Jurkat, Clone E6-1 (cell line): ENCODE measurements at regions not wholly inside any gene's neighbourhood (a gene's known extent, or its start where the extent isn't known, plus 50 kb on each side); places are given as distances from the start of the nearest gene placed in this dataset.
A peak's percentile ranks its signal among the peaks of the same experiment; 100 is the strongest.

Experiments used
- DNase-seq: peaks from one replicate; pipeline ENCODE4 v3.0.0-alpha.2; 2011; ENCODE audit warnings: low read depth, low spot score
- H3K4me3 ChIP-seq: 2 replicates; pipeline ENCODE4 v1.5.1; 2011; ENCODE audit warnings: mild to moderate bottlenecking, low read length, control low read depth, moderate library complexity

DNA sequence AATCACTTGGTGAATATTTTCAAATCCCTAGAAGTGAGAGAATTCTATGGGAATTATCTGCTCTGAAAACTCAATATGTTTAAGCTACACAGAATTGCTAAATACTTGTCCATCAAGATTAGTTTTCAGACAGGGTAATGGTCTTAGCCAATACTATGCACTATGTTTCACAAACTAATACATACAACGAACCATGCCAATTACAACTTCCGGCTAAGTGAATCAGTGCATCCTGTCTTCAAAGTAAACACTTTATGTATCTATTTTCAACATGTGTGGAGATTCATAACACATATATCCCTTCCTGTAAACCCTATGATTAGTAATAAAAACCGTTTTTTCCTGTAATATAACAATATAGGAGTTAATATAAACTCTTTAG is 181.5 kb downstream of the POSTN start:
- DNase-seq = no peak
- no peak overlapping the region for H3K4me3 ChIP-seq

DNA sequence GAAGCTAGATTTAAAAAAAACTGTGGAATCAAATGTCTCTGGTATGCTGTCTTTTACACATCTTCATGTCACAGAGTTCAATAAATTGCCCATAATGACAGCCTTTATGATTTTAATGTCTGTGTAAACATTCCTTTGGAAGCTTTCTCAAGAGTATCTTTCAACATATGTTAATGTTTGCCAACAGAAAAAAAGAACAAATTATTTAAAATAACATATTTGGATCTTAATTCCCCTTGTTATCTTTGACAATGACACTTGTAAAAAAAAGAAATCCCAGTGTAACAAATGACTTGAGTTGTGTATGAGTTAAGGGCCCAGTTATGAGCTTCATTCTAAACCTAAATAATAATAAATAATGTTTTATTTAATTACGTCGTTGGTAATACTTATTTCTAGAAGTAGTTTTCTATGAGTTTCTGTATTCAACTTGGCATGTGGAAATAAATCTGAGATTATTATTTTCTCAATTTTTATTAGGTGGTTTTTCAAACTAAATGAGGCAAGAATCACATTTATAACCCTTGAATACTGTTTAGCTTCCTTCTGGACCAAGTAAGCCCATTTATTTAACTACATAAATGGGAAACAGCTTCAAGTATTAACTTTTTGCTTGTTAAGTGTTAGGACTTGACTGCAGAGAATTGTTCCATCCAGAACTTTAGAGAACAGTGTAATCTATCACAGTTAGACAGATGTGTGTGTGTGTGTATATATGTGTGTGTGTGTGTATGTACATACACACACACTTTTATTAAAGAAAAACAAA is 182.1 kb downstream of the POSTN start:
- DNase-seq = no peak
- H3K4me3 ChIP-seq = no peak overlapping the region

DNA sequence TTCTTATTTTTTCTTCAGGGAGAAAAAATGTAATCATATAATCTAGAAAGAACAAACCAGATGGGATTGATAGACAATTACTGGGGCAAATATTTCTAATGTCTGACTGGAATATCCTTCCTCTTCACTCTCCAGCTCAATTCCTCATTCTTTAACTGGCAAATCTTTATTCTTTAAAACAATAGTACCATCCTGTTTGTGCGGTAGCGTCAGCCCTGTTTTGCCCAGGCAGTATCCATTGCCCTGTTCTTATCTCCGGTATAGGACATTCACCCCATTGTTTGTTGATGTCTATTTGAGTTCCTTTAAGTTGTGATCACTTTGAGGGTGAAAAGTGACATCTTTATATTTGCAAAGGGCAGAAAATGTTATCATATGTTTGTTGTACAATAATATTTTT is 185.4 kb downstream of the POSTN start:
- DNase-seq = no peak
- H3K4me3 ChIP-seq = no peak overlapping the region

- DNase-seq = no peak
- H3K4me3 ChIP-seq = no peak overlapping the region
These were observed 186.2 kb downstream of the POSTN start for GRCh38 chr13:37412241-37412921.

GRCh38 chr13:37410316-37410715 is 188.3 kb downstream of the POSTN start:
- DNase-seq = no peak
- H3K4me3 ChIP-seq = no peak overlapping the region

DNA sequence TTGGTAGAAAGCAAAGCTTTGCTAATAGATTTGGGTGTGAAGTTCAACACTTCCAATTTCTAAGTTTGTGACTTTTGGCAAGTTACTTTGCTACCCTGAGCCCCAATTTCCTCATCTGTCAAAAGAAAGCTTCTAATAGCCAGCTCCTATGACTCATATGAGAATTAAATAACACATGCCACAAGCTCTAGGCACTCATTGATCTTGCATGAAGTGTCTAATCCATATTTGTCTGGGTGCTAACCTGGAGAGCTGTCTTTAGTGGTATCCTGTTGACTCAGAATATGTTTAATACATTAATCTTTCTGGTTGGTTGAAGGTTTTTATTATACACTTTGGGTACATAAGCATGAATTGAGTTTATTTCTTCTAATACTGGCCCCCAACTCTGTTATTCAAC is 188.8 kb downstream of the POSTN start:
- no peak overlapping the region for H3K4me3 ChIP-seq
- DNase-seq = no peak

DNA sequence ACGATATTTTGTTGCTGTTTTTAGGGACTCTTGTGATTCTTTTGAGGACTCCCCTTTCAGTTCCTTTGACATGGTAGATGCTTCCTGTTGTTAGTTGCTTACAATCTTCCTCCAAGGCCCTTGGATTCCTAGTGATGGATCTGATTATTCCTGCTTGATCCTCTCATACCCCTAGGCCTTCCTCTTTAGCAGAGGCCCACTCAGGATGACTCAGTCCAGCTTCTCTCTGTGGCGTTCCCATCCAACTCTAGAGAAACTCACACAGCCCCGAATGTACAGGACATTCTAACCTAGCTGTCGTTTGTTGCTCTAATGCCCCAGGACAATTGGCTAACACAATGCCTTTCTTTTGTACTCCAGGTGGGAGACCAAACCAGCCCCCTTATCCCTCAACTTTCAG is 191.4 kb downstream of the POSTN start:
- DNase-seq = no peak

GRCh38 chr13:37406031-37406430 is 192.5 kb downstream of the POSTN start:
- no peak overlapping the region for H3K4me3 ChIP-seq
- peak; percentile 3 for DNase-seq

More for the DNA sequence above, 191.4 kb downstream of the POSTN start:
- H3K4me3 ChIP-seq = no peak overlapping the region

DNA sequence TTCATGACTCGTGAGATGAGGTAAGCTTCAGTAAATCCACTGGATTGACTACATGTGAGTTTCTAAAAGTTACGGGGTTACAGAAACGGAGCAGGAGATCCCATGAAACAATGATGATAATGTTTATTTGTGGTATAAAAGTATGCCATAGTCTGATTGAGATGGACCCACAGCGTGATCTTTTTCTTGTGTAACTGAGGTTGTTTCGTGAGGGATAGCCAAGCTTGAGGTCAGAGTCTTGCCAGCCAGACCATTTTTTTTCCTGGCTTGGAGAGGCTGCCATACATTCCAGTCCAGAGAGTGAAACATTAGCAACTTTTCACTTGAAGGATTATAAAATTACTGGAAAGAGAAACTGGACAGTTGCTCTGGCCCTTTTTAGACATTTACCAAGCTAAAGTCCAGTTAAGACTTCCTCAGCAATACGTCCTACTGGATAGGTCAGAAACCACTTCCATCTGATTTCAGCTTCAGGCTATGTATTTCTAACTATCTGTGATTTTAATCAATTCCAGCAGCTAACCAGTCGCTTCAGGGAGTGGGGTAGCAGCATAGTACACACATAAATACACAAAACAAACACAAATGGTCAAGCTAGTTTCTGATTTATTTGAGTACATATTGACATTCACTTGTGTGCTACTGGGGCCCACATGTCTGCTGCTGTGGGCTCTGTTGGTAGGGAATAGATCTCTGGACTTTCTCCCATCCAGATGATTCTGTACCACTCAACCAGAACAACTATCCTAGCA is 194.6 kb downstream of the POSTN start:
- DNase-seq = no peak
- H3K4me3 ChIP-seq = no peak overlapping the region

DNA sequence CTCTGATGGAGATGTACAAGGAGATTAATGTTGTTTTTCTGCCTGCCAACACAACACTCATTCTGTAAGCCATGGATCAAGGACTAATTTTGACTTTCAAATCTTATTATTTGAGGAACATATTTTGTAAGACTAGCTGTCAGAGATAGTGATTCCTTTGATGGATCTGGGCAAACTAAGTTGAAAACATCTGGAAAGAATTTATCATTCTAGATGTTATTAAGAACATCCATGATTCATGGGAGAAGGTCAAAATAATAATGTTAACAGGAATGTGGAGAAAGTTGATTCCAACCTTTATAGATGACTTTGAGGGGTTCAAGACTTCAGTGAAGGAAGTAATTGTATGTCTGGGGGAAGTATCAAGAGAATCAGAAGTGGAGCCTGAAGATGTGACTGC is 196.8 kb downstream of the POSTN start:
- H3K4me3 ChIP-seq = no peak overlapping the region
- DNase-seq = no peak

- no peak overlapping the region for H3K4me3 ChIP-seq
- DNase-seq = no peak
These were observed 201.0 kb downstream of the POSTN start for GRCh38 chr13:37397535-37397934.

DNA sequence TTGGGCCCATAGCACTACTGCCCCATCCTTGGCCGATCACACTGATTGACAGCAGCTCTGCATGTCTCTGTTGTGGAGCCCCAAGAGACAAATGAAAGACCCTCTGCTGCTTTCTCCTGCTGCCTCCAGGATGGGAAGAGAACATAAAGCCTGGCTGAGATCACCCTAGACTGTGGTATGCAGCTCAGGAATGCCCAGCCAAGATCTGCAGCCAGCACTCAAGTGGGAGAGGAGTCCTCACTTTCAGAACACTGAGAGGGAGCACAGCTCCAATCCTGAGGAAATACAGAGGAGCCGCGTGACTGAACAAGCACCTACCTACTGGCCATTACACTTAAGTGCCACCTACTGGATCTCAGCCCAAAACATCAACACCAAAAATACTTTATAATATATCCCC is 203.0 kb downstream of the POSTN start:
- H3K4me3 ChIP-seq = no peak overlapping the region
- no peak for DNase-seq

- H3K4me3 ChIP-seq = no peak overlapping the region
- no peak for DNase-seq
These were observed 206.2 kb downstream of the POSTN start for GRCh38 chr13:37392389-37392788.

DNA sequence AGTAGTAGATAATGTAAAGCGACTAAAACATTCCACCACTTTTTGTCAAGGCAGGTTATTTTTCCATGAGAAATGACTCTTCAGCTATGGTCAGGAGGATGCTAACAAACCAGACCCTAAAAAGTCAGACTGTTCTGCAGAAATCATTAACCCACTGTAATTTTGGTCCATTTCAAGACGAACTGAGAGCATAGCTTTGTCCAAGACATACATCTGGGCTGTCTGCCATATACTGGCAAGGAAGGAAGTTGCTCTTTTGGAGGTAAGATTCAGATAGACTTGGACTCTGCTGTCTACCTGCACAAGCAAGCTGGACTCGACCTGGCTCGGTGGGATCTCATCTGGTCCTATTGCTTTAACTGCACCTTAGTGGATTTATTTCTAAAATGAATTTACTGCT is 207.8 kb downstream of the POSTN start:
- DNase-seq = no peak
- no peak overlapping the region for H3K4me3 ChIP-seq

- no peak overlapping the region for H3K4me3 ChIP-seq
- no peak for DNase-seq
These were observed 212.5 kb downstream of the POSTN start for GRCh38 chr13:37385956-37386670.

- no peak overlapping the region for H3K4me3 ChIP-seq
- DNase-seq = no peak
These were observed 213.3 kb downstream of the POSTN start for GRCh38 chr13:37385248-37385647.

DNA sequence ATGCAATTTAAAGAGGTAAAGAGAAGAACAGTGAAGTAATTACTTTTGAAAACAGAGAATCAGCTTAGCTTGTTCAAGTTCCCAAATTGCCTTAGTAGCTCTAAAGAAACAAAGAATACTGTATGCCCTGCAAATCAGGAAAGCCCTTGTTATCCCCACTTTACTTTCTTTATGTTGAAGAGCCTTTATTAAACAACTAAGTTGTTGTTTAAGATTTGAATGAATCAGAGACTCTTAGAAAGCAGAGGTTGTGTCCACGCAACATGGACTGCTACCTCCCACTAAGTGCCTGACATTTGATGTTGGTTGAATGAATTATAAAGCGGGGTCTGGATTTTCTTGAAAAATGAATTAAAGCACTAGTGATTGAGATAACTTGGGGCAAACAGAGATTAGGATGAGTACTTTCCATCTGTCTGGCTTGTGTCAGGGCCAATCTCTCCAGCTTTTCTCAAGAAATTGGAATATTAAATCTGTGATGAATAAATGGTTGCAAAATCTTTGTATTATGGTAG is 214.7 kb downstream of the POSTN start:
- no peak overlapping the region for H3K4me3 ChIP-seq
- no peak for DNase-seq

DNA sequence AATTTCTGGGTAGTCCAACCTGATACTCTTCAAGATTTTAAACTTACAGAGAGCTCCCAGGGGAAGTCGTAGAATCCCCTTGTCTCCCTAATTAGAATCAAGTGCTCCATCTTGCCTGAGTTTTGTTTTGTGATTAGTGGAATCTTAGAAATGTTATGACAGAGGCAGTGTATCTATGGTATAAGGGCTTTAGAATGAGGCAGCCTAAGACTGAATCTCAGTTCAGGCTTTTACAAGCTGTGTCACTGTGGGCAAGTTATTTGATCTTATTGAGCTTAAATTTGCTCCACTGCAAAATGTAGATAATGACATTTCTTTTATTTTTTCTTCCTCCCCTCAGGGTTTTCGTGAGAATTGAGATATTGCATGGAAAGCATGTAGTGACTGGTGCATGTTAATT is 215.5 kb downstream of the POSTN start:
- H3K4me3 ChIP-seq = no peak overlapping the region
- no peak for DNase-seq

DNA sequence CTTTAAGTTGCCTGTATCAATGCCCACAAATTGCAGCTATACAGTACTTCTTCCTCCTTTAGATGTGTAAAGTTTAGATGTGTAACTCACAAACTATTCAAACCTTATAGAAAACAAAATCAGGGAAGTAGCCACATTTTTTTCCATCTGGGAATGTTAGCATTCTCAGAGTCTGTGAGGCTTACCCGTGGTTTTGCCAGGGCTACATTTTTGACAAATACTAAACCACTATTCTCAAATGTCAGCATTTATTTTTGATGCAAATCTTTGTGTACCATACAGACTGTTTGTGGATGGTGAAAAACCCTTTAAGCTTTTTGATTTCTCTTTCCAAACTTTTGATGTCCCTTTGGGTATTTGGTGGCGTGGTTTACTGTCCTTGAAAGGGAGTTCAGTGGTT is 216.4 kb downstream of the POSTN start:
- DNase-seq = no peak

More for the DNA sequence above, 216.4 kb downstream of the POSTN start:
- H3K4me3 ChIP-seq = no peak overlapping the region
